G401.6 (cell line): ENCODE measurements at regions not wholly inside any gene's neighbourhood (a gene's known extent, or its start where the extent isn't known, plus 50 kb on each side); places are given as distances from the start of the nearest gene placed in this dataset.
"Not testable (repeated sequence)": the region's sequence is repeated elsewhere in the genome, so short reads cannot be mapped to it uniquely, and the experiment has no call there.

Experiments
- FAIRE-seq: peaks from 2 replicates; lab custom pipeline; 2012; peaks lifted over from hg19 to GRCh38; lab: Jason Lieb, UNC

DNA sequence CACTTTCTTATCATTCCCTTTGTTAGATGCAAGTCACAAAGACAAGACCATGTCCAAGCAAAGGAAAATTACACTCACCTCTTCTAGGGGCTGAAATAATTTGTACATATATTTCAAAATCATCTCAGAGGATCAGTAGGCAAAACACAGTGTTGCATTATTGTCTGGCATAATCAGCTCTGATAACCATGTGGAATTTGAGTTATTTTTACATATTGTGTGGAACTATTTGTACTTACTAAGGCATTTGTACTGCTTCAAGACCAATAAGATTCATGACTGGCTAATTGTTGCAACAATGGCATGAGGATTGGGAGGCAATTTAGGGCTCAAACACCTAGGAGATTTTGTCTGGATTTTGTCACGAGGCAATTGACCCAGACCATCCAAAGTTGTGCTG is 1716.4 kb downstream of the BRINP3 start:
- no peak for FAIRE-seq

- FAIRE-seq = no peak
Observed at GRCh38 chr1:188762166-188762743, 1715.4 kb downstream of the BRINP3 start.

GRCh38 chr1:188763541-188763940 is 1714.1 kb downstream of the BRINP3 start:
- FAIRE-seq = no peak

- no peak for FAIRE-seq
Observed at GRCh38 chr1:188769181-188769580, 1708.5 kb downstream of the BRINP3 start.

DNA sequence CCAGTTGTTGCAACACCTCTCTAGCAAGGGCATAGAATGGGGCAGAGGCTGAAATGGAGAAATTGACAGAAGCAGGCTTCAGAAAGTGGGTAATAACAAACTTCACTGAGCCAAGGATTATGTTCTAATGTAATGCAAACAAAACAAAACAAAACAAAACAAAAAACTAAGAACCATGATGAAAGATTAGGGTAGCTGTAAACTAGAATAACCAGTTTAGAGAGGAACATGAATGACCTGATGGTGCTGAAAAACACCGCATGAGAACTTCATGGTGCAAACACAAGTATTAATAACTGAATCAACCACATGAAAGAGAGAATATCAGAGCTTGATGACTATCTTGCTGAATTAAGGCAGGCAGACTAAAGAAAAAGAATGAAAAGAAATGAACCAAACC is 1707.7 kb downstream of the BRINP3 start:
- no peak for FAIRE-seq

DNA sequence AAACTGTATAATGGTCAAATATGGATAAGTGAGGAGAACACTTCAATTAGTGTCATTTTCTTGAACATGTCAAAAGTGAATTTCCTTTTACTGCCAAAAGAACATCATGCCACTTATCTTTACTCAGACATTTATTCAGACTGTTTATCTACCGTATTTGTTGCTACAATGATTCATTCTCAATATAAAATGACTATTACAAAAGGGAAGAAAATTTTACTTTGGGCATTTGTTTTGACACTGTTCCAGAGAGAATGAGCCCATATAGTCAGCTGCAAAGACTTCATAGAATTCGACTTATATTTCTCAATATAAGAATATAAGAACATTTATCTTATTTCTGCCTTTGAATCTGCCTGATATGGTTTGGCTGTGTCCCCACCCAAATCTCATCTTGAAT is 1699.1 kb downstream of the BRINP3 start:
- FAIRE-seq = no peak

DNA sequence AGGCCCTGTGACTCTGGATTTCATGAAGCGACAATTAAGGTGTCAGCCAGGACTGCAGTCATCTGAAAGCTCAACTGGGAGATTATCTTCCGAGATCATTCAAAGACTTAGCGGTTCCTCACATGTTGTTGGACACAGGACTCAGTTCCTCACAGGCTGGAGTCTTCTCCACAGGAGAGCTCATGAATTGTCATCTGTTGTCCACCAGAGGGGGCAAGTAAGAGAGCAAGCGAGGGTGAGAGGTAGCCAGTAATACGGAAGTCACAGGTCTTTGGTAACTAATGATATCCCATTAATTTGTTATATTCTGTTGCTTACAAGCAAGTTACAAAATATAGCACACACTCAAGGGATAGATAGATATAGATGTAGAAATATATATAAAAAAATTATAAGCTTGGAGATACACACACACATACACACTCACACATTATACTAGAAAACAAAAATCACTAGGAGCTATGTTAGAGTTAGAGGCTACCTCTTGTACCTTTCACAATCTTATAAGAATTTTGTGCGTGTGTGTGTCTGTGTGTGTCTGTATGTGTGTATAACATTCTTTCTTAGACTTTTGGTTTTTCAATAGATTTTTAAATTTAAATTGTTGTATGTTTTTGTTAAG is 1695.3 kb downstream of the BRINP3 start:
- peak; percentile 72 for FAIRE-seq

GRCh38 chr1:188794969-188795368 is 1682.7 kb downstream of the BRINP3 start:
- no peak for FAIRE-seq

GRCh38 chr1:188812153-188812552 is 1665.5 kb downstream of the BRINP3 start:
- not testable (repeated sequence) for FAIRE-seq

- FAIRE-seq = not testable (repeated sequence)
Observed at GRCh38 chr1:188812836-188813573, 1664.7 kb downstream of the BRINP3 start.

DNA sequence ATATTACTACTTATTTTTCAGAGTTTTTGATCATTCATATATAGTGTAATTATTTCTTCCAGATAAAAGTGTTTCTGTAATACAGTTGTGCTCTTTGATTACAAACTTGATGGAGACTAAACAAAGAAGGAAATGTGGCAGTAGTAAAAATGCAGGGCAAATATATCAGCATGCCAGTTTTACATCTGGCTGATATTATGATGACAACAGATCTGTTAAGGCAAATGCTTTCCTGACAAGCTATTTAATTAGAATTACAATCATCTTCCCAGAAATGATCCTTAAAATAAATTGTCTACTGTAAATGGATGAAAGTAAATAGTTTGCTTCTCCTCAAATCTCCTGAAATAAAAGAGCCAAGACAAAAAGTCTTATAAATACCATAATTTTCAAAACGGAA is 1659.8 kb downstream of the BRINP3 start:
- no peak for FAIRE-seq

DNA sequence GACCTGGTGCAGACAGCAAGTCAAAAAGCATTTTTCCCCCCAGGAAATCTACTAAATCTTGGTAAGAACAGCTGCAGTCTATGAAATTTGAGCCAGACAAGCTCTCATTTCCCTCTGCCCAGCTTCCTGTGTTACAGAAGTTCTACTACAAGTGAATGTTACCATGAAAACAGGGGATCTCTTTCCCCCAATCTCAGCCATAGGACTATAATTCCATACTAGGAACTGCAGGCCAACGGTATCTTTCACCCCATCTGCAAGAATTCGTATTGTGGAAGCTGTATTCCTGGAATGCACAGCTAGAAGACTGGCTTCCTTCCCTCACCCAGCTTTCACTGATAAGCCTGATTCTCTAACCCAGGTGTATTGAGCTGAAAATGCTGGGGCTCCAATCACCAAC is 1655.4 kb downstream of the BRINP3 start:
- FAIRE-seq = no peak

DNA sequence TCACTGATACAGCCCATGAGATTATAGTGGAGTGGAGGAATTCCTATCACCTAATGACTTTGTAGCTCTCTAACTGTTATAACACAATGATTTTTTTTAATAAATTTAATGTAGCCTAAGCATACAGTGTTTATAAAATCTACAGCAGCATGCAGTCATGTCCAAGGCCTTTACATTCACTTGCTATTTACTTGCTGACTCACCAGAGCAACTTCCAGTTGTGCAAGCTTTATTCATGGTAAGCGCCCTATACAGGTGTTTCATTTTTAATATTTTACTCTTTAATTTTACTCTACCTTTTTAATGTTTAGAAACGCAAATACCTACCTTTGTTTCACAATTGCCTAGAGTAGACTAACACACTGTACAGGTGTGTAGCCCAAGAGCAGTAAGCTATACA is 1652.2 kb downstream of the BRINP3 start:
- no peak for FAIRE-seq

DNA sequence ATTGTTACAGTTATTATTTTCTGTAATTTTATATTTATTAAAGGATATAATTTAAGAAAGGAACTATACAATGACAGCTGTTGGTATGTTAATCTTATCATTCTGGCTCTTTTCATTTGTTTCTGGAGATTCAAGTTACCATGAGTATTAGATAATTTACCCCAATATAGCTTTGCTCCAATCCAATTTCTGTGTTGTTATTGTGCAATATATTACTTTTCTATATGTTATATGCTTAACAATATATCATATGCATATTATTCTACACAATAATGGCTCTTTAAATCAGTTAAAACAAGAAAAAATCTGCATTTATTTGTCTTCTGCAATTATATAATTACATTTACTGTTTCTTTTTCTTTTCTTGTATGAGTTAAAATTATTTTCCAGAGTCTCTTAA is 1650.9 kb downstream of the BRINP3 start:
- no peak for FAIRE-seq

- FAIRE-seq = no peak
Observed at GRCh38 chr1:188827400-188827799, 1650.3 kb downstream of the BRINP3 start.

DNA sequence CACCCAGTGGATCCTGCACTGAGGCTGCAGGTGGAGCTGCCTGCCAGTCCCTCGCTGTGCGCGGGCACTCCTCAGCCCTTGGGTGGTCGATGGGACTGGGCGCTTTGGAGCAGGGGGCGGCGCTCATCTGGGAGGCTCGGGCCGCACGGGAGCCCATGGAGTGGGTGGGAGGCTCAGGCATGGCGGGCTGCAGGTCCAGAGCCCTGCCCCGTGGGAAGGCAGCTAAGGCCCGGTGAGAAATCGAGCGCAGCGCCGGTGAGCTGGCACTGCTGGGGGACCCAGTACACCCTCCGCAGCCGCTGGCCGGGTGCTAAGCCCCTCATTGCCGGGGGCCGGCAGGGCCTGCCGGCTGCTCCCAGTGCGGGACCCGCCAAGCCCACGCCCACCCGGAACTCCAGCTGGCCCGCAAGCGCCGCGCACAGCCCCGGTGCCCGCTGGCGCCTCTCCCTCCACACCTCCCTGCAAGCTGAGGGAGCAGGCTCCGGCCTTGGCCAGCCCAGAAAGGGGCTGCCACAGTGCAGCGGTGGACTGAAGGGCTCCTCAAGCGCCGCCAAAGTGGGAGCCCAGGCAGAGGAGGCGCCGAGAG is 1636.5 kb downstream of the BRINP3 start:
- not testable (repeated sequence) for FAIRE-seq

DNA sequence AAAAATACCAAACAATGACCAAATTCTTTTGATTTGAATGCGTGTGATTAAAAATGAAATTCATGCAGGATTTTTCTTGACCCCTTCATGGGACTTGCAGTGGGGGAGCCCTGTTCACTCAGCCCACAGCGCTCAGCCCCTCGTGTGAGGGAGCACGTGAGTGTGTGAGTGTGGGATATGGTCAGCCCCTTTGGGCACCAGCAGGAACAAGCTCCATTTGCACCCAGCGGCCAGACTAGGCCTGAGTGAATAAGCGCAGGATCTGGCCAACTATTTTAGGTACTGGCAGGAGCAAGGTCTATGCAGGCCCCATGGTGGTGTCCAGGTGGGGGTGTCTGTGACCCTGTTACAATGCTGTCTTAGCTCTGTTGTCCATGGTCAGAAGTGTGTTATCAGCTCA is 1631.2 kb downstream of the BRINP3 start:
- FAIRE-seq = no peak

- no peak for FAIRE-seq
Observed at GRCh38 chr1:188857526-188858087, 1620.1 kb downstream of the BRINP3 start.

DNA sequence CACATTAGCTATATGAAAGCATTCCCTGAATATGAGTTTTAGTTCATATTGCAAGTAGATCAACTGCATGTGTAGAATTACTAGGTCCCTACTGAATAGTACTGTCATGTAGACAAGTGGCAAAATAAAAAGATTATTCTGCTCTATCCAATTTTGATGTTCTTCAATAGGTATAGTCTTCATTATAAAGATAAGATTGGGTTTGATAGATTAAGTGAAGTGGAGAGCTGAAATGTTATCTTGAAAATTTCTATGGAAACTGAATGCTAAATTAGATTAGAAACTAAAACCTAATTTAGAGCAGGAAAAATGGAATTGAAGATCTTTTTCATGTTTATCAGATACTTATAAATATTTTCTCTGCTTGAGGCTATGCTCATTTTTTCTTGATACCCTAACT is 1610.0 kb downstream of the BRINP3 start:
- FAIRE-seq = no peak

GRCh38 chr1:188871164-188871563 is 1606.5 kb downstream of the BRINP3 start:
- no peak for FAIRE-seq

DNA sequence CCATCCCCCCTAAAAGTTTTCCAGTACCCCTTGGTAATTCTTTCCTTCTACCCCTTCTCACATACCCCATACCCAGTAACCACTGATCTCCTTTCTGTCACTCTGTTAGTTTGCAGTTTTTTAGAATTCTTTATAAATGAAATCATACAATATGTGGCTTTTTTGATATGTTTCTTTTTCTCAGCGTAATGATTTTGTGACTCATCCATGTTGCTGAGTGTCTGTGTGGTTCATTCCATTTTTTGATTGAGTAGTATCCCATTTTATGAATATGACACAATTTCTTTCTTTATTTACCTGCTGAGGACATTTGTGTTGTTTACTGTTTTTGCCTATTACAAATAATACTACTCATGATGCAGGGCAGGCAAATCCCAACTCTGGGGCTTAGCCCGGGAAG is 1605.3 kb downstream of the BRINP3 start:
- no peak for FAIRE-seq

DNA sequence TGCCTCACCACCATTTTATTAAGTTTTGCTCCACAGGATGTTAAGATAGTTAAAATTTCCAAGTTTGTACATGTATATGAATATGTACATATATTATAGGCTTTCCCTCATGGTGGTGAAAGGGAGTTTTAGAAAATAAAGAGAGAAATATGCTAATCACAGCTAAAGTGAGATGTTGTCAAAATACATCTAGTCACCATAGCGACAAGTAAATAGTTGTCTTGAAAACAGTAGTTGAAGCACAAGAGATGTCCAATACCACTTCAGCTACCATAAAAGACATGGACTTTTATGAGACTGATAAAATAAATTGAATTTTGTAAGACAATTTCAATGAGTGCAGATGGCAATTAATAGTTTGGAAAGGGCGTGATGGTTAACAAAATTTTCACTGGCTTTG is 1600.0 kb downstream of the BRINP3 start:
- no peak for FAIRE-seq

DNA sequence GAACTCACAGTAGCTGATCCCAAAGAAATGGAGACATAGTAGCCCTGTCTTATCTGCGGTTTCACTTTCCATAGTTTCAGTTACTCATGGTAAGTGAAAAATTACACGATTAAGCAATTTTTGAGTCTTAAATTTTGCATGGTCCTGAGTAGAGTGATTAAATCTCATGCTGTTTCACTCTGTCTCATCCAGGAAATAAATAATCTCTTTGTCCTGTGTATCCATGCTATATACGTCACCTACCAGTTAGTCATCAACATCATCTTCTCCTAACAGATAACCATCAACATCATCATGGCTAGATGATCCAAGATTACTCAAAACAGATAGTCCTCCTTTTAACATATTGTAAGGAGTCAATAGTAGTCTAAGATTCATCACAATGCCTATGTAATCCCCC is 1589.3 kb downstream of the BRINP3 start:
- no peak for FAIRE-seq
